Stimulated activated CD4-positive, alpha-beta T cell treated with anti-CD3 and anti-CD28 coated beads, TNF-alpha, amount 100 ng/mL, for 24 hours (primary cell): ENCODE measurements at regions not wholly inside any gene's neighbourhood (a gene's known extent, or its start where the extent isn't known, plus 50 kb on each side); places are given as distances from the start of the nearest gene placed in this dataset.
"Not testable (repeated sequence)": the region's sequence is repeated elsewhere in the genome, so short reads cannot be mapped to it uniquely, and the experiment has no call there.

Experiments used
- DNase-seq, 3 experiments: peaks; one replicate each; pipeline ENCODE4 v3.0.0-alpha.2; 2020; ENCODE audit warnings: low read depth in 3 of 3

DNA sequence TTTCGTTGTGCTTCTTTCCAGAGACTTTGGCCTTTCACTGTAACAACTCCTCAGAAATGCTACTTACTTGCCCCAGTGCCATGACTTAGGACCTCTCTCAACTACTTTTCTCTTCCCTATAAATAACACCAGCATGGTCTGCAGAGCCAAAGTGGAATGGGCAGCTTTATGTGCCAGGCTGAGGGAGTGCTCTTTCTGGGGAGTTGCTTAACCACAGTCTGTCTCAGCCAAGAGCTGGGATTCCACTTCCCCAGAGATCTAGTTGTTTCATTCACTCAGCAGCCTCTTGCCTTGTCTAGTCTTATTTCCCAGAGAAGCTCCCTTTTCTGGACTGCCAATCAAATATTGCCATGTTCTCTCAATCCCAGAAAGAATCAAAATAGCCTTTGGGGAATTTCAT is 912.2 kb downstream of the GRID1 start:
- DNase-seq = no peak

DNA sequence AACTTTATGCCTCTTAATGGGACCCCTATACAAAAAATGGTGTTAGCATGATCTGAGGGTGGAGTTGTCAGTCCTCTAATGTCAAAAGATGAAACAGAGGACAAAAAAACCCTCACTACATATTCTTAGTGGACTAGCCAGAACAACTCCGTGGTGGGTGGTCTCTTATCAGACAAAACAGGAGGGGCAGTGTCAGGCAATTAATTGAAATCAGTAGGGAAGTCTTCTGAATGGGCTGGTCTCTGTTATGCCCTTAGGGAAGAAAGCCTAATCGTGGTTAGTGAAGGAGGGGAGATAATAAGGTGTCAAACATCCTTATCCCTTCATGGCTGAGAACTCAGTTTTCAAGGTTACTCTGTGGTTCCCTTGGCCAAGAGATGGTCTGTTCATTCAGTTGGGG is 909.4 kb downstream of the GRID1 start:
- no peak for DNase-seq

DNA sequence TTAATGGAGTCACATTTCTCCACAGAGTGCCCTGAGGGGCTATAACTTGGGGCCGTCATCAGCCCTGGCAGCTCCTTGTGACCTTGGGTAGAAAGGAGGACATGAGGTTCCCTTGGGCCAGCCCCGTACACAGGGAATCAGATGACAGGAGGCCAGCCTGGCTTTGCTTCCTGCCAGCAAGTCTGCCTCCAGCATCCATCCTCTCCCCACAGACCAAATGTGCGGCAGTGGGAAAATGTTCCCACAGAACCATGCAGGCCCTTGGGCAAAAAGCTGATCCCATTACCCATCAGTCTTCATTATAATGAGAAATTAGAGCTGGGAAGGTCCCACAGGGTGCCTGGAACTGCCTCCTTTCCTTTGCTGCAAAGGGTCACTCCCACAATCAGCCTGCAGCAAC is 908.3 kb downstream of the GRID1 start:
- DNase-seq = no peak

DNA sequence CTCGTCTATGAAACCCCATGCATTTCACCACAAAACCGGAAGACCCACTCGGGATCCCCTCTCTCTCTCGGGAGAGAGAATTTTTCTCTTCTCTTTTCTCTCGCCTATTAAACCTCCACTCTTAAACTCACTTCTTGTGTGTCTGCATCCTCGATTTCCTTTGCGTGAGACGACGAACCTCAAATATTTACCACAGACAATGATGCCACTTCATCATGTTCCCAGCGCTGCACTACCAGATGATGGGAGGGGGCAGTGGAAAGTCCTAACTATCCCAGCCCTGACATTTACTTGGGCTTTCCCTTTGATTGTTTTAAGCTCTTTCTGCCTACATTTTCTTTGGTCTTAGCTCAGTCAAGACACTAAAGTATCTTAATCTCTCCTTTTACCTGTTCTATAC is 906.7 kb downstream of the GRID1 start:
- no peak for DNase-seq

DNA sequence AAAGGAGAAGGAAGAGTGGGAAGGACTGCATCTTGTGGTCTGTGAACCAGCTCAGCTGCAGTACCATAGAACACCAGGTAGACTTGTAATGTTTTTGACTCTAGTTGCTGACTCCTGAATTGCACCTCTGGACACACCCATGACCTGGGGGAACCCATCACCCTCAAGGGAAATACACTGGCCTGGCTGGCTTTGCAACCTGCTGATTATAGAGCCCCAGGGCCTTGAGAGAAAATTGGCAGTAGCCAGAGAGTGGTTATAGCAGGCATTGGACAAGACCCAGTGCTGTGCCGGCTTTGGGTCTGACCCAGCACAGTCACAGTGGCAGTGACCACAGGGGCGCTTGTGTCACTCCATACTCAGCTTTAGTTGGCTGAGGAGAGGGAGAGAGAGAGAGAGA is 902.3 kb downstream of the GRID1 start:
- DNase-seq = no peak

DNA sequence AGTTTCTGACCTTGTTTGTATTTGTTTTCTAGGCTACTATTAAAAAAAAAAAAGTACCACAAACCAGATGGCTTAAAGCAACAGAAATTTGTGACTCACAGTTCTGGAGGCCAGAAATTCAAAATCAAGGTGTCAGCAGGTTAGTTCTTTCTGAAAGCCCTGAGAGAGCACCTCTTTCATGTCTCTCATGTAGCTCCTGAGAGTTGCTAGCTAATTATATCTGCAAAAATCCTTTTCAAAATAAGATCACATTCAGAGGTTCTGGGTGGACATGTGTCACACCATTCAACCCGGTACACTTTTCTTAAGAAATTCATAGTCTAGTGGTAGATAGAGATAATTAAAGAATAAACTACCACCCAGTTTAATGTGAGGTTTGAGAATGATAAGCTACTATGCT is 888.6 kb downstream of the GRID1 start:
- no peak for DNase-seq

DNA sequence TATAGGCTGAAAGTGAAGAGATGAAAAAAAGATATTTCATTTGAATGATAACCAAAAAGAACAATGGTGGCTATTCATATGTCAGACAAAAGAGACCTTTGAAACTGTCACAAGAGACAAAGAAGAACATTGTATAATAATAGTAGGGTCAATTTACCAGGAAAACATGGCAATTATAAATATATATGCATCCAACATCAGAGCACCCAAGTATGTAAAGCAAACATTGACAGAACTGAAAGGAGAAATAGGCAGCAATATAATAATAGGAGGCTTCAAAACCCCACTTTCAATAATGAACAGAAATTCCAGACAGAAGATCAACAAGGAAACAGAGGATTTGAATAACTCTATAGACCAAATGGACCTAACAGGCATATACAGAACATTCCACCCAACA is 876.2 kb downstream of the GRID1 start:
- DNase-seq = no peak

DNA sequence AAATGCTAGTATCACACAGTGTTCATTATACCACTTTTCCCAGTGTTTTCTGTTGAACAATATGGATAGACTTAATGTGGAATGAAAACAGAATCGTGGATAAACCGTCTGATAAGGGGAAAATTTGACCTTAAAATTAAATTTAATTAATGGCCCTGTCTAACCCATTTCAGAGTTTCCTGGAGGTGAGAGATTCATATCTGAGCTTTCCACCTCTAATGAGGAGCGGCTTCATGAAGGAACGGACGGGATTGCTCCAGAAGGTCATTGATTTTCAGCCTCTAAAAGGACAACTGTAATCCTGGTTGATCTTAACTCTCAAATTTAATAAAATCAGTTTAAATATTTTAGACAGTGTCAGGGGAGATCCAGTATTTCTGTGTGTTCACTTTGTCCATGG is 874.9 kb downstream of the GRID1 start:
- no peak for DNase-seq

DNA sequence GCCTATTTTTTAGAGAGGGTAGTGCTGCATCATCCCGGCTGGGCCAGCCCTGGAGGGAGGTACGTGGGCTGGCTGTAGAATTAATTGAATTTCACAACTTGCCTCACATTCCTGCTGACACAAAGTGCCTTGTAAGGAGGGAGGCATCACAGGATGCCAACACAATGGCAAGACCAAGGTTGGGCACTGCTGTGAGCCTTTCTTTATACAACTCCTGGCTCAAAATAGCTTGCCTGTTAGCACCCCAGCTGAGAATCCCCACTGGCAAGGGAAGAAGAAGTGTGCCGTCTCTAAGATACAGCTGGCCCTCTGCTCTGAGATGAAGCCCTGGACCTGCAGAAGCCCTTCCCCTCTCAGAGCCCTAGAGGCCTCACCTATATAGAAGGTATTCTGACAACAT is 873.9 kb downstream of the GRID1 start:
- no peak for DNase-seq

DNA sequence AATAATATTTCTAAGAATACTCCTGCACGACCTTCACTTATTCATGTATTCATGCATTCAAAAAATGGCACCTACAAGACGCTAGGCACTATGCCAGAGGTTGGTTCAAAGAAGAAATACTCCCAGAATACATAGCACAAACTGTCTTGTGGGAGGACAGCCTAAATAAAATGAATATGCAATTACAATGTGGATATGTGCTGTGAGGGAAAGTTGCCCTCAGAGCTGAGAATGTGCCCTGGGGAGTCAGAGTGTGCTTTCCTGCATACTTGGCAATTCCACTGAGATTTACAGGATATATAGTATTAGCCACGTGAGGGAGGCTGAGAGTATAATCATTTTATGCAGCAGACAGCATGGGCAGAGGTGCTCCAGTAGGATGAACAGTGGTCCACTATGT is 872.9 kb downstream of the GRID1 start:
- no peak for DNase-seq

DNA sequence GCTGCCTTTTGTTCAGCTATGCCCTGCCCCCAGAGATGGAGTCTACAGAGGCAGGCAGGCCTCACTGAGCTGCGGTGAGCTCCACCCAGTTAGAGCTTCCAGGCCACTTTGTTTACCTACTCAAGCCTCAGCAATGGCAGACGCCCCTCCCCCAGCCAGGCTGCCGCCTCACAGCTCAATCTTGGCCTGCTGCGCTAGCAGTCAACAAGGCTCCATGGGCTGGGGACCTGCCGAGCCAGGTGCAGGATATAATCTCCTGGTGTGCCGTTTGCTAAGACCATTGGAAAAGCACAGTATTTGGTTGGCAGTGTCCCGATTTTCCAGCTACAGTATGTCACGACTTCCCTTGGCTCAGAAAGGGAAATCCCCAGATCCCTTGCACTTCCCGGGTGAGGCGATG is 862.0 kb downstream of the GRID1 start:
- DNase-seq = not testable (repeated sequence)

DNA sequence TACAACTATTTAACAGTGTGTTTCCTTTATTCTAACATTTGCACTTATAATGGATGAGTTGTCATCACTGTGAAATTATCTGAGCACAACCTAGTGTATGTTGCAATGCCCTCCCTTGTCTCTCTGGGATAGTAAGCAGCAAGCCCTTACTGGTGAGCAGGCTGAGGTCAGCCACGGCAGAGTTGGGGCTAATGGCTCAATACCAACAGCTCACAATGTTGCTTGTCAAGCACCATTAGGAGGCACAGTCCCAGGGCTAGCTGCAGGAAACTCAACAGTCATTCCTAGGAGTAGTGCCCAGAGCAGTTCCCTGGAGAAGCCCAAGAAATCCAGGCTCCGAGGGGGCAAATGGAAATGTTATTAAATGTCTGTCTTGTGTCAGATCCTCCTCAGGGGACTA is 858.4 kb downstream of the GRID1 start:
- DNase-seq = no peak

DNA sequence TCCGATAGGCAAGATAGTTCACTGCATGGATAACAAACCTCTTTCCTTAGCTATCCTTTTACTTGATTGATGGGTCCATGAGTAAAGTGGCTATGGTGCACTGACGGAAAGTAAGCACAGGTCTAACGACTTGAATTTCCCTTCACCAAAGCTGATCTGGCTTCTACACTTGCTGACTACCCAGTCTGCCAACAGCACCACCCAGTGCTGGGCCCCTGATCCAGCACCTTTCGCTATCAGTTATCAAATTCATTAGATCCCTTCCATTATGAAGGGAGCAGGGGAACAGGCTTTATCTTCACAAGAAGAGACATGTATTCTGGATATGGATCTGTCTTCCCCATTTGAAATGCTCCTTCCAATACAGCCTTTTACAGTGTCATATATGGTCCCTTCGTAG is 855.9 kb downstream of the GRID1 start:
- no peak for DNase-seq

DNA sequence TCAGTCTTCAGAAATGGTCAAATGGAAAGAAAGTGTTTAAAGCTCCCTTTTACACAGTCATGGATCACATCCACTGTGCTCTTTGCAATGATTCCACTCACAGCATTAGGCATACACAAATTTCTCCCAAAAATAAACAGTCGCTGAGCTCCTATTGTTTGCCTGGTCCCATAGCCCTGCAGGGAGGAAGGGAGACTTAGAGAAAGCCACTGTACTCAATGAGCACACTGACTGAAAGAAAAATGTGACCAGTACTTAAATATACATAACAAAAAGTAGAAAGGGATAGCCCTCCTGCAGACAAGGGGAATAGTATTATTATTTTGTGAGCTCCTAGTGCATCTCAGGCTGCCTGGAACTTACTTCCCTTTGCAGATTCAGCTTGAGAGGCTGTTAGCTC is 853.2 kb downstream of the GRID1 start:
- no peak for DNase-seq

DNA sequence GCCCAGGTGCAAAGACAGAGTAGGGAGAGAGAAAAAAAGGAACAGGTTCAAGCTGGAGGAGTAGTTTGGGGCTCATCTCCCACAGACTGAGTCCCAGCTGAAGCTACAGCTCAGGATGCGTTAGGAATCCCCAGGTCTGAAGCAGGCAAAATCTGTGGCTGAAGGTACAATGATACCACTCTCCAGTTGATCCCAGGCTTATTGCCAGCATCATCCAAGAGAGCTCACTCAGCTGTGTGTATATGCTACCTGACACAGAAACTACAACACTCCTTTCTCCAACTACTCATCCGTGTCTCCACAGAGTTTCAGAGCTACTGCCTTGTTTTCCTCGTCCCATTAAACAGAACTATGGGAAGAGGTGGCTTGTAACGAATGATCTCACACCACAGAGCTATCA is 851.3 kb downstream of the GRID1 start:
- DNase-seq = no peak

DNA sequence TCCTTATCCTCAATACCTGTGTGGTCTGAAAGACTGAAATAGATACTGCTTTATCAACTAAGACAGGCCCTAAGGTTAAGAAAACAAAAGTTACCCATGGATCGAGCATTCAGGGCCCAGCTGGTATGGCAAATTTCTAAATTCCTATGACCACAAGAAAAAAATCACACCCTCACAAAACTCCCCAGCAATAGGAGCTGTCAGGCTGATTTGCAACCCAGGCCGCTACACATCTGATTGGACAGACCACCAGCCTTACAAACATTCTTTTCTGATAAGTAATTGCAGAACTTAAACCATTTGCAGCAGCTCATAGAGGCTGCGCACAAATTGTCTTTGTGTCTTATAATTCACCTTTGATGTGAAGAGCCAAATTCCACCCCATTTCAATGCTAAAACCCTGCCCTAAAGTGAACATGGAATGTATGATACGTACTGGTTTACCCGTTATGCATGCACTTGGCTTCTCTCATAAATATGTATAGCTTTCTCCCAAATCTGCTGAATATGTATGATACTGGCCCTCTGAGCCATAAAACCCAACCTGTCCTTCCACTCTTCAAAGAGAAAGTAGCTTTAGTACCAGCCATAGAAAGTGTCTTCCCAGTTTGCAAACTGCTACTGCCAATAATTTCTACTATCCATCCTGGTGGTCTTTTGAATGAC is 842.5 kb downstream of the GRID1 start:
- DNase-seq = no peak

DNA sequence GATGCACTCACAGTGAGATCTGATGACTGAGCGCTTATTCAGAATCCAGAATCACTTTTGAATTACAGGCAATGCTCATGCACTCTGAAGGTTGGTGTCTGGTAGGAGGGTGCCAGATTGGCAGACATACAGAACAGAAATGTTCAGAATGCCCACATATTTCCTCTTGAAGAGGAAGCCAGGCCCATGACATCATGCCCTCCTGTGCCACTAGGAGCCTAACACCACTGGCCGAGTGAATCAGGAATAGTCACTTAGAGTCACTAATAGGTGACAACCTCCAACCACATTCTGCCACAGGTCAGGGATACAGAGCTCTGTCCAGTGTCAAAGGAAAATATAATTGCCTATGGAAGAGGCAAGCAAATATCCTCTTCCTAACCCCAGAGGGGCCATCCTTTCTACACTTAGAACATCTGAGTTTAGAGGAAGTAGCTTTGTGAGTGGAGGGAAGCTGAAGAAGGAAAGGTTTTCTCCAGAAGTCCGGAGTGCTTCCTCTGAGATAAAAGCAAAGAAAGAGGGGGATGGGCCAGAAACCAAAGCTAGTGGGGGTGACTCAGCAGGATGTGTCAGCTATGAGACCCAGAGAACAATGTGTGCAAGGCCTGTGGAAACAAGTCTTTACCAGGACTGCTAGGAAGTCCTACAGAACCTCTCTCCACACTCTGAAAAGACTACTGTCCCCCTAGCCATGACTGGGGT is 838.8 kb downstream of the GRID1 start:
- DNase-seq = no peak

DNA sequence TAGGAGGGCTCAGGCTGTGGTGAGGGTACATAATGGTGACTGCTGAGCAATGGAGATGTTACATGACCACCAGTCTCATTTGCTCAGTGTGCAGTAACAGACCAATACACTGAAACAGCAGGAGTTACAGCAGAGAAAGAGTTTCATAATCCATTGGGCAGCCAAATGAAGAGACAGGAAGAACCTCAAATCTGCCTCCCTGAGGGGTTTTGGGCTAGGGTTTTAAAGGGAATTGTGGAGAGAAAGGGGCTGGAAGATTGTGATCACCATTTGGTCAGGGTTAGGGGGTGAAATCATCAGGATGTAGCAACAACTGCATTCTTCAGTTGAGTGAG is 838.3 kb downstream of the GRID1 start:
- DNase-seq = no peak

DNA sequence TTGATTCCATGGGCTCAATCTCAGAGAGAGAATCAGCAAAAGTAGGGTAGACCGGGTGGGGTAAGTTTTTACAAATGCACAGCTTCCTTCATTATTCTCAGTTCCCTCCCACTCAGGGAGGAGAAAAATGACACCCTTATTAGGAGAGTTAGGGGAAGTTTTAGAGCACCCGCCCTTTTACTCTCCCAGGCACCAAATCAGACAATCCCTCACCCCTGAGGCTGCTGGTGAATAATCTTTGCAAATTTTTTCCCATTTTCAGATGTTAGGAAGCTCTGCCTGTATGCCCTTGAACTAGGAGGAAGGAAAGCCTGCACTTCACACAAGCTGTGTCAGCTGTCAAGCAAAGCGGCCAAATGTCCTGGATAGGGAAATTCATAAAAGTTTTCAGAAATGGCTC is 834.9 kb downstream of the GRID1 start:
- DNase-seq = no peak

DNA sequence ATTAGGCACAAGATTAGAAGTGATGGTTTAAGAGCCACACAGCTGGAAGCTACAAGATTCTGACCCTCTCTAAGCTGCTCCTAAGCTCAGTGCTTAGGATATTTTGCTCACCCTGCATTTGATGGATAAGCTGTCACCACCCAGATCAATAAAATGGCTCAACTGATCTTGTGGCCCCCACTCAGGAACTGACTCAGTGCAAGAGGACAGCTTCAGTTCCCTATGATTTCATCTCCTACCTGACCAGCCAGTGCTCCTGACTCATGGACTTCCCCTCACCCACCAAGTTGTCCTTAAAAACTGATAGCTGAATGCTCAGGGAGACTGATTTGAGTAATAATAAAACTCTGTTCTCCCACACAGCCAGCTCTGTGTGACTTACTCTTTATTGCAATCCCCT is 833.8 kb downstream of the GRID1 start:
- DNase-seq = no peak

DNA sequence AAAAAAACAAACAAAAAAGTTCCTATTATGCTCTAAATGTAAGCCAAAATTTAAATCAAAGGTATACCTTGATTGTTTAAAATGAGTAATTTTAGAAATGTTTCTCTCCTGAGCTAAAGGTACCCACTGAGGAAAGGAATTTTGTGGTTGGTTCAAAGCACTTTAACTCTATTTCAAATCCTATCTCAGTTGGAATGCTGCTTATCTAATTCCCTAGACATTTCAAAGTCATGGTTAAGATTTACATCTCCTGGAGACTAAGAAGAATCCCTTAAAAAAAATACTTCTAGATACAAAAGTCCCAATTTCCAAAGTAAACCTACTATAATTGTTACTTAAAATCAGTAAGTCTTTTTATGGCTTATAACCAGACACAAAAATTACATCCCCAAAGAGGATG is 830.7 kb downstream of the GRID1 start:
- no peak for DNase-seq

DNA sequence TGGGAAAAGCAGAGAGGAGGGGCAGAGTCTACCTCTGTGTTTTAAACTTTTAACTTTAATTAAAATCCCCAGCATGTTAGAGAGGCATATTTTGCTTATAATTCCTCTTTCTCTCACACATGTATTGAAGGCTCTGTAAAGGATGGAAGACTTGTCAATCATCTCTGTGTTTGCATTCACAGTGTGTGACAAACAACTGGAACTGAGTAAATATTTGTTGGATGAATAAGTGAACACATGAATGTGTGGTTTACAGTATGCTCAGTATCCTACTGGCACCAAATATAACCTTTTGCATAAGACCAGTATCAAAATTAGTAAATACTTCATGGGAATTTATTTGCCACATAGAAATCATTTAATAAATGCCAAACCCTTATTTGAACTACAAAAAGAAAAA is 829.0 kb downstream of the GRID1 start:
- DNase-seq = no peak

DNA sequence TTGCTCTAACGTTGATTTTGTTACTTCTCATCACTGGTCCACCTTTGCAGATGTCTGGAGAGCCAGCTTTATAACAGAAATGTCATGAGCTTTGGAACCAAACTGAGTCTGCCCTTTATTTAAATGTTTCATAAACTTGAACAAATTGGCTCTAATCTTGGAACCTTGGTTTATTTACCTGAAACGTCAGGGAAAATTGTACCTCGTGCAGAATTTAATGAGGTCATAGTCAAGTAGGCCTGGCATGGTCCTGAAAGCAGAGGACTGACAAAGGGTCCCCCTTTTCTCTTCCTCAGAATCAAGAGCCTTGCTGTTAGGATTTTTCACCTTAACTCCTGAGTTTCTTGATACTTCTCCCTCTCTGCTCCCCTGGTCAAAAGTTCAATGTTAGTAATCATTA is 828.0 kb downstream of the GRID1 start:
- no peak for DNase-seq

DNA sequence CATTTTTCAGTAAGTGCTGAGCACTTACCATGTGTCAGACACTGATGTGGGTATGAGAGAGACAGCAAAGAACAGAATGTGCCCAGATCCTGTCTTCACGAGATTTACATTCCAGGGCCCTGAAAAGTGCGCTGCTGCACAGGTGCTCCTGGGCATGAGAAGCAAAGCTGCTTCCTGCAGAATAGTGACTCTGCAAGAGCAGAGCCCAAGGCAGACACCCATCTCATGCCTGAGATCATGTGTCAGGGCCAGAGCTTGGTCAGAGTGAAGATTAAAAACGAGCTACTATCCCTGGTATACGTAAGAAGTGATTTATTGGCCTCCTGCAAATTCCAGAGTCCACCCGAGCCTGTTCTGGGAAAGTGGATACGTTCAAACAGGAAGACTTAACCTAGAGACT is 824.4 kb downstream of the GRID1 start:
- no peak for DNase-seq
